ENCODE measurements at regions not wholly inside any gene's neighbourhood (a gene's known extent, or its start where the extent isn't known, plus 50 kb on each side); places are given as distances from the start of the nearest gene placed in this dataset.

DNA sequence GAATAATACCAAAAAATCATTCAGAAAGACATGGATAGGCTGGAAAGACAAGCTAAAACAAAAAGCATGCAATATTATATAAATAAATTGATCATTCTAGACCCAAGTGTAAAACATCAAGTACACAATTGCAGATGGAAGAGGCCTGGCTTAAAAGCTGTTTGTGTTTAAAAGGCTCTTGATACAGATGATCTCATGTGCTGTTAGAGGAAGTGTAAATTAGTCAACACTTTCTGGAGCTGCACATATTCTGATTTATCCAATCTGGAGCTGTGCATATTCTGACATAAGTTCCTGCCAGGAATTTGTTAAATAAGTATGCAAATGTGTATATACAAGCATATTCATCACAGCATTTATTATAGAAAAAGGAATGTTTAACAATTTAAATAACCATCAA, 273.1 kb downstream of the RPS29 start:
- no peak overlapping the region for H3K4me3 ChIP-seq (ENCODE audit: low read length)
- DNase-seq (ENCODE audit: low read depth): no peak
- TF ChIP-seq, protein P1, sequence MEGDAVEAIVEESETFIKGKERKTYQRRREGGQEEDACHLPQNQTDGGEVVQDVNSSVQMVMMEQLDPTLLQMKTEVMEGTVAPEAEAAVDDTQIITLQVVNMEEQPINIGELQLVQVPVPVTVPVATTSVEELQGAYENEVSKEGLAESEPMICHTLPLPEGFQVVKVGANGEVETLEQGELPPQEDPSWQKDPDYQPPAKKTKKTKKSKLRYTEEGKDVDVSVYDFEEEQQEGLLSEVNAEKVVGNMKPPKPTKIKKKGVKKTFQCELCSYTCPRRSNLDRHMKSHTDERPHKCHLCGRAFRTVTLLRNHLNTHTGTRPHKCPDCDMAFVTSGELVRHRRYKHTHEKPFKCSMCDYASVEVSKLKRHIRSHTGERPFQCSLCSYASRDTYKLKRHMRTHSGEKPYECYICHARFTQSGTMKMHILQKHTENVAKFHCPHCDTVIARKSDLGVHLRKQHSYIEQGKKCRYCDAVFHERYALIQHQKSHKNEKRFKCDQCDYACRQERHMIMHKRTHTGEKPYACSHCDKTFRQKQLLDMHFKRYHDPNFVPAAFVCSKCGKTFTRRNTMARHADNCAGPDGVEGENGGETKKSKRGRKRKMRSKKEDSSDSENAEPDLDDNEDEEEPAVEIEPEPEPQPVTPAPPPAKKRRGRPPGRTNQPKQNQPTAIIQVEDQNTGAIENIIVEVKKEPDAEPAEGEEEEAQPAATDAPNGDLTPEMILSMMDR (IDR thresholded peaks at IDR 0.05; ENCODE audit: insufficient read depth, low read depth, low read length, missing control alignments): no peak

- no peak for DNase-seq (ENCODE audit: low read depth)
- H3K4me3 ChIP-seq (ENCODE audit: low read length): no peak overlapping the region
- TF ChIP-seq, protein P1 (IDR thresholded peaks at IDR 0.05; ENCODE audit: insufficient read depth, low read depth, low read length, missing control alignments): no peak
Observed at GRCh38 chr14:49310298-49310697, 275.9 kb downstream of the RPS29 start.

GRCh38 chr14:49306152-49306751, 279.9 kb downstream of the RPS29 start:
- DNase-seq (ENCODE audit: low read depth): peak; percentile 16
- TF ChIP-seq, protein P1 (IDR thresholded peaks at IDR 0.05; ENCODE audit: insufficient read depth, low read depth, low read length, missing control alignments): no peak
- H3K4me3 ChIP-seq (ENCODE audit: low read length): no peak overlapping the region

DNA sequence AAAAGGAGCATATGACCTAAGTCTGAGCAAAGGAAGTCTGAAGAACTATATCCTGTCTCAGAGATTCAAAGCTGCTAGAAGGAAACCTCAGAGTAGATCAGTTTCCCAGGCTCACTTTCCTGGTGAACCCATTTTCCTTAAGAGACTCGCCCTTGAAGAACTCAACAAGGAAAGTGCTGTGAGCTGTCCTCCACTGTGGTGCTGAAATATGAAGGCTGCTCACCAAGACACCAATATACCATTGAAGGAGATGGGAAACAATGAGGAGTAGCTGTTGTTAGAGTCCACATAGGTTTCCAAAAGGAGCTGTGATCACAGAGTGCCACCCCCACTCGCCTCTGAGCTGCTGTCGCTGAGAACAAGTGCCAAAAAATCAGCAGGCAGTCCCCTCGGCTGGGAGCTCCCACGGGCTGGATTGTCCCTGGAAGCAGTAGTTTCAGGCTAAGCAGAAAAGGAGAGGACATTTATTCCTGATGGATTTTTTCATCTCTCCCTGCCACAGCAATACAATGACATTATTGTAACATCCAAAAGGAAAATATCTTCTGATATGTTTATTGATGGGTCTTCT, 282.1 kb downstream of the RPS29 start:
- no peak overlapping the region for H3K4me3 ChIP-seq (ENCODE audit: low read length)
- TF ChIP-seq, protein P1 (IDR thresholded peaks at IDR 0.05; ENCODE audit: insufficient read depth, low read depth, low read length, missing control alignments): no peak
- peak; percentile 47 for DNase-seq (ENCODE audit: low read depth)

DNA sequence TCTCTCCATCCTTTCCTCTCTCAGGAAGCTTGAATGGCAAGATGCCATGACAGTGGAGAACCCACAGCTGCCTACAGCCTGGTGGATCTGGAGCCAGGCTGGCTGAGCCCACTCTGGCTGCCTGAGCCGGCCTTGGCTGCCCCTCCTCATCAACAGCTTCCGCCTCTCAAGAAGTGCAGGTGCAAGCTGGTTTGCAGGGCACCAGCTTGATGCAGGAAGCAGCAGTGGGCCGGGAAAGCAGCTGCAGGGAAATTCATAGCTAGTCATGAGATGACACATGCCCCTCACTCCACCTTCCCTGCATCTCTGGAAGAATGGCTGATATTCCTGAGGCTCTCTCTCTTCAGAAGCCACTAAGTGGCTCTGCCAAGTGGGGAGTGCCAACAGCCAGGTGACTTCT, 289.1 kb downstream of the RPS29 start:
- TF ChIP-seq, protein P1 (IDR thresholded peaks at IDR 0.05; ENCODE audit: insufficient read depth, low read depth, low read length, missing control alignments): no peak
- no peak for DNase-seq (ENCODE audit: low read depth)
- no peak overlapping the region for H3K4me3 ChIP-seq (ENCODE audit: low read length)

- no peak overlapping the region for H3K4me3 ChIP-seq (ENCODE audit: low read length)
- DNase-seq (ENCODE audit: low read depth): no peak
- TF ChIP-seq, protein P1 (IDR thresholded peaks at IDR 0.05; ENCODE audit: insufficient read depth, low read depth, low read length, missing control alignments): no peak
Observed at GRCh38 chr14:49294621-49295148, 291.5 kb downstream of the RPS29 start.

DNA sequence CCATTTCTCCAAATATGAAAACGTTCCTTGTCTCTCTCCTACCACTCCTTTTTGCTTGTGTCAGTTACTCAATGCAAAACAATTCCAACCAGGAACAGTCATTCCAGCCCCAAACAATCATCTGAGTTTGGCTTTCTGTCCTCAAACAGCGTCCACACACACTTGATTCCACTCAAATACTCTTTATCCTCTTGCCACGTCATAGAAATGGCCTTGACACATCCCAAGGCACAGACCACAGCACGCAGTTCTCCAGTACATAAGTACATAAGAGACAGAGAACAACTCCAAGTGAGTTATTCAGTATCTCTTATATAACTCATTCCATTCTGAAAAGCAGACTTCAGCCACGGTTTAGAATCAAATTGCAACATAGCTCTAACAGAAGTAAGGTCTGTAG, 299.2 kb downstream of the RPS29 start:
- no peak for DNase-seq (ENCODE audit: low read depth)
- H3K4me3 ChIP-seq (ENCODE audit: low read length): no peak overlapping the region
- TF ChIP-seq, protein P1 (IDR thresholded peaks at IDR 0.05; ENCODE audit: insufficient read depth, low read depth, low read length, missing control alignments): no peak

Measured in epithelial cell of esophagus (primary cell).